ENCODE measurements at regions not wholly inside any gene's neighbourhood (a gene's known extent, or its start where the extent isn't known, plus 50 kb on each side); places are given as distances from the start of the nearest gene placed in this dataset.

GRCh38 chrX:116806288-116806802, 343.6 kb upstream of the CT83 start:
- TF ChIP-seq, protein P1, sequence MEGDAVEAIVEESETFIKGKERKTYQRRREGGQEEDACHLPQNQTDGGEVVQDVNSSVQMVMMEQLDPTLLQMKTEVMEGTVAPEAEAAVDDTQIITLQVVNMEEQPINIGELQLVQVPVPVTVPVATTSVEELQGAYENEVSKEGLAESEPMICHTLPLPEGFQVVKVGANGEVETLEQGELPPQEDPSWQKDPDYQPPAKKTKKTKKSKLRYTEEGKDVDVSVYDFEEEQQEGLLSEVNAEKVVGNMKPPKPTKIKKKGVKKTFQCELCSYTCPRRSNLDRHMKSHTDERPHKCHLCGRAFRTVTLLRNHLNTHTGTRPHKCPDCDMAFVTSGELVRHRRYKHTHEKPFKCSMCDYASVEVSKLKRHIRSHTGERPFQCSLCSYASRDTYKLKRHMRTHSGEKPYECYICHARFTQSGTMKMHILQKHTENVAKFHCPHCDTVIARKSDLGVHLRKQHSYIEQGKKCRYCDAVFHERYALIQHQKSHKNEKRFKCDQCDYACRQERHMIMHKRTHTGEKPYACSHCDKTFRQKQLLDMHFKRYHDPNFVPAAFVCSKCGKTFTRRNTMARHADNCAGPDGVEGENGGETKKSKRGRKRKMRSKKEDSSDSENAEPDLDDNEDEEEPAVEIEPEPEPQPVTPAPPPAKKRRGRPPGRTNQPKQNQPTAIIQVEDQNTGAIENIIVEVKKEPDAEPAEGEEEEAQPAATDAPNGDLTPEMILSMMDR (IDR thresholded peaks at IDR 0.05) = no peak
- TF ChIP-seq POLR2A (IDR thresholded peaks at IDR 0.05) = no peak
